GM19238 (cell line): ENCODE measurements at regions not wholly inside any gene's neighbourhood (a gene's known extent, or its start where the extent isn't known, plus 50 kb on each side); places are given as distances from the start of the nearest gene placed in this dataset.

Source experiments
- DNase-seq: peaks from one replicate; pipeline ENCODE4 v3.0.0; 2011; ENCODE audit warnings: low spot score; ENCODE audit not compliant: insufficient read length

DNA sequence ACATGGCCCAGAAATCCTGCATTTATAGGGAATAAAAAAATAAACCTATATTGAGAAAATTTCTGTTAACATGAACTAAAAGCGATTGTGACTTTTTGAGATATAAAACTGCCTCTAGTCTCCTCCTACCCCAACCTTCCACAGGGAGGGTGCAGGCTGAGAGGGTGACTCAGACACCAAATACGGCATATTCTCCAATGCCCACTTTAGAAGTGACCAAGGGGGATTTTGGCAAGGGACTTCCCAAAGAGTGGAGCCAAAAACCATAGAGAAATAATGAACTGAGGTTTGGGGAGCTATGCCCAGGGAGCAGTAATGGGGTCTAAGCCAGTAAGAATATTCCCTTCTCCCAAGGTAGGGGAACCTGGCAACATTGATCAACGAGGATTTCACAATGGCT lies 124.9 kb upstream of the ZC3H12C start:
- DNase-seq: no peak

DNA sequence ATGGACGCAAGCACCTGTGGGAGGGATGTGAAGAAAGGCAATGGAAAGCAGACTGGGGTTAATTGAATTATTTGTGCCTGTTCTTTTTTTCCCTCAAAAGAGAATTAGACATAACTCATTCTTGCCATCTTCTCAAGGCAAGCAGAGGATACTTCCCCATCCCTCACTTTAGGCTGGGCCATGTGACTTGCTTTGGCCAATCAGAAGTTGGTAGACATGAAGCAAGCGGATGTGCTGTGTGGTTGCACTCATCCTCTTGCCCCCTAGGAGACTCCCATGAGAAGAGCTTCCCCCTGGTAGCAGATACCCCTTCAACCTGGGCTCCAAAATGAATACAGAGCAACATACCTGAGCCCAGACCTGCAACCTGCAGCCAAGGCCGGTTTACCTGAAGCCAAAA lies 124.4 kb upstream of the ZC3H12C start:
- DNase-seq: no peak

DNA sequence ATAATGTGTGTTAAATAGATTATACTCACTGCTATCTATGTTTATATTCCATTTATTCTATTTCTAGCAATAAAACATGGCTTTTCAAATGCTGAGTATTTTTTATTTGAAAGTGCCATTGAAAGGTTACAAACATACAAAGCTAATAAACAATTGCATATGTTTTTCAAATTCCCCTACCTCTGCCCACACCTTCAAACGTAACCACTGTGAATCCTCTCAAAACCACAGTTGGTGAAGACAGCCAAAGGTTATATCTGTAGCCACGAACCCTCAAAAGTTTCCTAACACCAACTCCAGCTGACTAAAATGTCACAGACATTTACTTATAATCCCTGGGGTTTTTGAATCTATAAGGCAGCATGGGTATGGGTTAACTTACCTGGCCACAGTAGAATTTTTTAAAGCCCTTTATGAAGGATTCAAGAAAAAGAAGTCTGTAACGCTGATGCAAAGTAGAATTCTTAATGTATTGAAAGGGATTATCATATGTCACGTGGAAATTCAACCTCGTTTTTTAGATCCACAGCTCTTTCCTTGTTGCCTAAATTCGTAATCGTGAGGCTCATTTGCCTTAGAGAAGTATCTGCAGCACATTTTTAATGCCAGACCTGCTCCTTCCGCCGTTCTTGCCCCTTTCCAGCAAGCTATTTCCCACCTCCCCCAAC lies 122.5 kb upstream of the ZC3H12C start:
- no peak for DNase-seq

DNA sequence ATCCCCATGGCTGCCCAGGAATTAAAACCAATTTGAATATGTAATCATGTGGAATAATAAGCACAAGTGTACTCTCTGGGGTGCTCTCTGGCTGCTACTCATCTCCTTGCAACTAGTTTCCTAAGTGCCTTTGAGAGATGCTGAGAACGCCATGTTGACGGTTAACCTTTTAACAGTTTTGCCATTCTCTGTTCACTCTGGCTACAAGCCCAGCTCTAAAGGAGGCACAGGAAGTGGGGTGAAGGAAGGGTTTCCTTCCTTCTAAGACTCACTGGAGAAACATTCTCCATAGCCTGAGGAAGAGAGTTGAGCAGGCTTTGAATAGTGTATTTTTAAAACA lies 122.0 kb upstream of the ZC3H12C start:
- DNase-seq: no peak

DNA sequence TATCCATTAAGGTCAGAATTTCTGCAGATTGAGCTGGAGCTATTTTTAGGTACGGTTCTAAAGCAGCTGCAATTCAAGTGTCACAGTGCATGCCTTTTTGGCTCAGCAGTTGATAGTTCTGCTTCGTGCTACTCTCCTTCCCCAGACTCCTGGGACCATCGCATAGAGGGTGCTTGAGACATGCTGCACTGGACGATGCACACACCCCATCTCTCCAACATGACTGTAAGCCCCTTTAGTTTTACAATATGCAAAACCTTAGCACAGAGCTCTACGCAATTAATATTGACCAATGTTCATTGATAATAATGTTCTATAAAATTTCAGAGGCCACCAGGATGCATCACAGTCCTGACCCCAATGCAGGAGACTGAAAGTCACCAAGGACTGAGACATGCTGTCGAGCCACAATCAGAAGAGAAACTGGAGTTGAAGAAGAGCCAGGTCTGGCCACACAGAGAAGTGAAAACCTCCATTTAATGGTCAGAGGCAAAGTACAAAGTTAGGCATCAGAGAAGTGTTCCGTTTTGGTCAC lies 120.9 kb upstream of the ZC3H12C start:
- no peak for DNase-seq

DNA sequence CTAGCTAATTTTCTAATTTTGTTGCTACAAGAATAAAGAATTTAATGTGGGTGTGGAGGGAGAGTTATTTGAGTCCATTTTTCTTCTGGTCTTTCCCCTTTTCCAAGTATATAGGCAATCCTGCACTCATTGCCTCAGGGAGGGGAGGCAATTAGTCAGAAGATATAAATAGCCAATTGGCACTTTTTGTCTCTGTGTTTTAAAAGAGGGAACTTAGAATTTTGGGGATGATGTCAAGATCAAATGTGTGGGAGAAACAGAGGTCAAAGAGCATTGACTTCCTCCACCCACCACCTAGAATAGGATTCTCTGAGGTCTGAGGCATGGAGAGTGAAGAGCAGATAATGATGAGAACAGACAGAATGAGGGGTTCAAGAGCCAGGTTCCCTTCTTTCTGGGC lies 120.3 kb upstream of the ZC3H12C start:
- no peak for DNase-seq

DNA sequence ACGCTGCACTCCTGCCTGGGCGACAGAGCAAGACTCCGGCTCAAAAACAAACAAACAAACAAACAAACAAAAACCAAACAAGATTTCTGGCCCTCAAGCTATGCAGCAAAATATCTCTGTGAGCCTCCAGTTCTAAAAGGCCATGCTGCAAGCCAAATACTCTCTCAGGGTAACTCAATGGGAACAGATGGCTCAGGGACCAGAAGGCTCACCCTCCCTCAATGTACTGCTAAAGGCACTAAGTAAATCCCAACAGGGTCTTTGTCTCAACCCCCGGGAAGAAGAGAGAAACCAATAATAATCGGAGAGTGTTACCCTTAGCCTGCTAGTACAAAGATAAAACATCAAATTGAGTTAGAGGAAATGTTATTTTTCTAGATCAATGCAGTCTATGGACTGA lies 119.7 kb upstream of the ZC3H12C start:
- no peak for DNase-seq

DNA sequence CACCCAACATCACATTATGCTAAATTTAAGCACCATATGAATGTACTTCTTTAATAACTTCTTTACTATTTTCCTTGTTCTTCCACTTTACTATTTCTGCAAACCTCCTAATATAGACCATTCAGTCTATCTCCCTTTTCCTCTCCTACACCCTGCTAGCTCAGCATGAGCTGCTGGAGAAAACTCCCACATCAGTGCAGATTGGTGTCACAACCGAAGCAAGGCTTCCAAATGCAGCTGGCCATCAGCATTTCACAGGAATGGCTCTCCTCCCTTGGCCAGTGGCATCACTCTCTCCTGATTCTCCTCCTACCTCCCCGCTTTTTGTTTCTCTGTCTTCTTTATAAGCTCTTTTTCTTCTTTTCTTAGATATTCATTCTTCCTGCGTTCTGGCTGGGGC lies 118.7 kb upstream of the ZC3H12C start:
- DNase-seq: no peak

DNA sequence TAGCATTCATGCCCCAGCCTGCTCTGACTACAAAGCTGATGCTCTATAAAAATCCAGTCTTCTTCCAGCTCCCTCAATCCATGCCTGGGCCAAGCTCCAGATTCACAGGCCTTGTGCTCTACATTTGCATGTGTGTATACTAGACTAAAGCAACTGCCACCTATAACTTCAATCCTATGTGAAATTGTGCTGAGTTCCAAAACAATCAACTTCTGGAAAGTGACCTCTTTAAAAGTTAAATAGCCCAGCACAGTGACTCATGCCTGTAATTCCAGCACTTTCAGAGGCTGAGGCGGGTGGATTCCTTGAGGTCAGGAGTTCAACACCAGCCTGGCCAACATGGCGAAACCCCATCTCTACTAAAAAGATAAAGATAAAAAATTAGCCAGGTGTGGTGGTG lies 114.3 kb upstream of the ZC3H12C start:
- no peak for DNase-seq

DNA sequence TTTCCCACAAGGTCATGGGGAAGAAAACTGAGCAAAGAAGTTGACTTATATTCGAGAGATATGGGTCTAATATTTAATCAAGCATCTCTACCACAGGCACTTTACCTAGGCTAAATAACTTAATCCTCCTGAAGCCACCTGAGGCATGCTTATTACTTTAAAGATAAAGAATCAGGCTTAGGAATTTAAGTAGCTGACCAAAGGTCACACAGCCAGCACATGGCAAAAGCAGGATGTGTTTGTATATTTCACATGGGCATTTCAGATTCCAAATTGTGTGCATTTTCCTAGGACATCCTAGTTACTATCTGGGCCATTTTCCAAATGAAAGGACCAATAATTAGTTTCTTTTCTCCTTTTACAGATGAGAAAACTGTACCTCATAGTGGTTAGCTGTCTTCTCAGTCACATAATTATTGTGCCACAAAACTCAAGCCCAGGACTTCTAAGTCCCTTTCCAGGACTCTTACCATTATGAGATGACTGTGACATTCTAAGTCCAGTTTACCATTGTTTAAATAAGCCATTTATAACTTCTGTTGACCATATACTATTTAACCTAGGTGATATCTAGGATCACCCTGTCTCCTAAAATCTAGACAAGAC lies 112.1 kb upstream of the ZC3H12C start:
- no peak for DNase-seq

DNA sequence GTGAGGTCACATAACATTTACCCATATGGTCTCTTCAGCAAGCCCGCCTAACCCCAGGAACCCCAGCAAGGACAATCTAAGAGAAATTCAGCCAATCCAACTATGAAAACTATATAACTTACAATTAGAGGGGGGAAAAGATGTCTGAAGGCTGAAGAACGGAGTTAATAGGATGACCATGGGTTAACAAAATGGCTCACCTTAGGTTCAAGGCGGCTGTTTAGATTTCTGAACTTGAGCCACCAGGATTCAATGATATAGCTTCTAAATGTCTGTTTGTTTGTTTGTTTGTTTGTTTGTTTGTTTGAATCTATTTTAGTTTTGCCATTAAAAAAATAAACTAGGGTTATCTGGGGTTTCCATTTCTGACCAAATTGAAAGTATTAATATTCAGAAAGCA lies 109.8 kb upstream of the ZC3H12C start:
- no peak for DNase-seq

DNA sequence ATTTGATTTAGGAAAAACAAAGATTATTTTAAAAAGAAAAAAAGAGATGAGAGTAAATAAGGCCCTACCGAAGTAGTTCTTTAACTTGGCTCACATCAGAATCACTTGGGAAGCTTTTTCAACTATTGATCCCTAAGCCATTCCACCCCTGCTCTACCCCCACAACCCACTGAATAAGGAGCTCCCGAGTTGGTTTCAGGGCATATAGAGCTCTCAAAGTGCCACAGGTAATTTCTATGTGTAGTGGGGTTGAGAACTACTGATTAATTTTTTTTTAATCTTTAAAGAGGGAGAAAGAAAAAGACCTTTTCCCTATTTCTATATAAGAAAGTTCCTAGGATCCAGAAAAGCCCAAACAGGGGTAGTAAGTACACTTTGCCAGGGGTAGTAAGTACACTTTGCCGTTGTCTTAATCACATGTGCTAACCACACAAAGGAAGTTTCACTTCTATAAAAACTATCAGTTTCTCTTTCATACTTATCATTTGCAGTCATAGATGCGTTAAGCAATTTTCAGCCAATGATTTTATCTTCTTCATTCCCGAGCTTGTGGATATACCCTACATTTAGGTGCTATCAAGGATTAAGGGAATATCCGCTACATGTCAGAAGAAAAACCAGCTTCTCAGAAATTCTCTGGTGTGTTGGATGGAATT lies 108.4 kb upstream of the ZC3H12C start:
- no peak for DNase-seq

DNA sequence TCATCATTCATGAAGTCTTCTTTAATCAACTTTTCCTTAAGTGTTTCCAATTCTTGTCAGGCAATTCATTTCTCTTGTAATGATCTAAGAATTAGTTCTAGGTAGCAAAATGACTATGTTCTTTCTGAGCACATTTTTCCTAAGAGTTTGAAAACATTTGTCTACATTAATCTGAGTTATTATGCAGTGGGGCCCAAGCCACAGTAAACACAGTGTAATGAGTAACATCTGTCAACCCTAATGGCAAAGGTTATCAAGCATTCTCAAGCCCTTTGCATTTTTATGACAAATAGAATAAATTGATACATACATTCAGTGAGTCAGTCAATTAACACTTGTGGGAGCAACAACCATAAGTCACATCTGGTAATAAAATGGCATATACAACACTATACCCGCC lies 106.7 kb upstream of the ZC3H12C start:
- DNase-seq: no peak

DNA sequence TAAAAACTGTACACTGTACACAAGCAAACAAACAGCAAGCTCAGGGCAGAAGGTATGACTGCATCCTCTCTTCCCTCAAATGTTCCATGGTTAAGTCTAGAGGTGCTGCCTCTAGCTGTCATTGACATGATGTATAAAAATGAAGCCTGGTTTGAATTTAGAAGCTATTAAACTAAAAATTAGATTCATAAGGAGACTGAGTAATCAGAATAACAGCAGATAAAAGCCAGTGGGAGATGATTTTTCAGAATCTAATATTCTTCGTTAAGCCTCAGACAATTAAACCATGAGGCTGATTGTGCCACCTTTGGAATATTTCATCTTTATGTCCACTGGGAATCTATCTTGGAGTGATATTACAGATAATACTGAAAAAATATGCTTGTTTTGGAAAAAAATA lies 101.4 kb upstream of the ZC3H12C start:
- DNase-seq: no peak

DNA sequence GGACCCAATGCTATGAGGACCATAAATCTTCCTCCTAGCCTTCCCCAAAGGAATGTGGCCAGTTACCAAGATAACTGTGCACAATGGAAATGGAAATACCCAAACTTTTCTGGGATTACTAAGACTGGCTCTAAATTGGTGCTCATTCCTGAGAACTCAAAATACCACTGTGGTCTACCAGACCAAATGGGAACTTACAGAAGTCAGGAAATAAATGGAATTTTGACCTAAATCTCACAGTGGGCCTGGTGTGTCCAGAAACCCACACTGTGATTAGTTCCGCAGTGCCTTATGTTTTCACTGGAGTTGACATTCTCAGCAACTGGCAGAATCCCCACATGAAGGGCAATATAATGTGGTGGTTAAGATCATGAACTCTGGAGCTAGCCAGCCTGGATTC lies 99.4 kb upstream of the ZC3H12C start:
- no peak for DNase-seq

DNA sequence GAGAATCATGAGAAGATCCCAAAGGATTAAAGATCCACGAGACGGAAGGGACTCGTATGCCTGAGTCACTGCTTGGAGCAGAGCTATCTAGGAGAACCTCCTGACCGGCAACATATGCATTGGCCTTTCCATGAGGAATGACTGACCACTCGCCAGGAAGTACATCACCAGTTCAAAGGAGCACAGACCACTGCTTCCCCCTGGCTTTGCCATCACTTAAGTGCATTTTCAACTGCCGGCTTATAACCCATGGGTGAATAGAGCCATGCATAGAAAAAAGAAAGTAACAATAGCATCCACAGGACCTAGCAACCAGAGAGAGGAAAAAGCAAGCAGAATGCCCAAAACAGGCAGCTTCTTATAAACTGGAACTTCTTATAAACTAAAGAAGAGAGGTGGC lies 98.3 kb upstream of the ZC3H12C start:
- DNase-seq: no peak

DNA sequence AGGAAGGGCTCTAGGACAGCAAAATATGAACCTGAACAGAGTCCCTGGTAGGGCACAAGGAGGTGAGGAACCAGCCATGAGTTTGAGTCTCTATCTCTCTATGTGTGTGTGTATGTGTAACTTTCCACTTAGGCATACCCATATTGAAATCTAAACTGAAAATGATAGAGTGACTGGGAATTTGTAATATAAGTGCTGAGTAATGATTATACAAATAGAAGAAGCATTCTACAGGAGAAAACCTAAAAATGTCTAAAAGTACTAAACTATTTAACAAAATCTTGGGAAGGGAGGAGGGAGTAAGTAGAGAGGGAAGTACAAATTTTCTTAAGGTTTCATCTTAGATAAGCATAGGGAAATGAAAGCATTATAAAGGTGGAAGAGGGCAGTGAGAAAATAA lies 97.1 kb upstream of the ZC3H12C start:
- DNase-seq: no peak

DNA sequence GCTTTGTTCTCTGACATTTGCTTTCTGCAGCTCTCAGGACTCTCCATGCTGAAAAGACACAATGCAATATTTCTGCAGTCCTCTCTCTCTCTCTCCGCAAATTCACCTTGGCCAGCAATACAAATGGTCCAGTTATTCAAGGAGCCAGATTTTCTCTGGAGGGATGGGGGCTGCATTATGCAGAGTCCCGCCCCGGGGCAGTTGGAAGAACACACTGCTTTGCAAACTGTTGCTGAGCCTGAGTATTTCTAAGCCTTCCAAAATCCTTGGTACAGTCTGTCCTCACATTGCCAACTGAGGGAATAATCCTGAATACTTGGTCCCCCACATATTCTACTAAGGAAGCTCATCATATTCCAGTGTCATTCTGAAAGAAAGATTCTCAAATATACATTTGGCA lies 94.3 kb upstream of the ZC3H12C start:
- no peak for DNase-seq

DNA sequence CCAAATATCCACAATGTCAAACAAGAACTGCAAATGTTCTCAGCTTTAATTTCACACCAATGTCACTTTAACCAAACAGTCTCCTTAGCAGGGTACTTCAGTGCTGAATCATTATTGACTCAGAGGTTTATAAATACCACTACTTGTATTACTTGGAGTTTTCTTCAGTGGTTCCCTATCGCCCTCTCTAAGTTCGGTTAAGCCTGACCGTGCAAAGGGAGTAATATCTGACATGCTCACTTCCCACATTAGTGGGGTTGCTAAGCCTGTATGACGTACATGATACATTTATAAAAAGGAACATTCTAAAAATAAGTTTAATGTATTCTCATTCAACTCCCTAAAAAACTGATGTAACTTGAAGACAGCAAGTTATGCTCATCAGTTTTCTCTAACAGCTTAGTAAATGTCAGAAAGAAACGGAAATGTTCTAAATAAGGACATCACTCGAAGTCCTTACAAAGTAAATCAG lies 93.1 kb upstream of the ZC3H12C start:
- DNase-seq: peak; percentile 7

DNA sequence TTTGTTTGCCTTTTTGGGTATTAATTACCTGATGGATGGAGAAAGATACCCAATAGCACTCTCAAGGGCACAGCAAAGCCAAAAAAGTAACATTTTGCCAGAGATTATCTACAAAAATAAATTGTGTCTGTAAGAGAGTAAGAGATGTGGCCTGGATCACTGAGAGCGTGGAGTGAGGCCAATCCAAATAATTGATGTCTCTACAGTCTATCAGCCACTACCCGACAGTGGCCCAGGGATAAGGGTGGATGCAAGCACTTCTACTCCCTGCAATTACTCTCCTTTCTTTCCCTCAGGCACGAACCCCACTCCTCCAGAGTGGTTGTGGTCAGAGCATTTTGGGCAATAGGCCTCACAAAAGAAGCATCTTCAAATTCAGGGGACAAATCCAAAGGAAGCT lies 92.3 kb upstream of the ZC3H12C start:
- no peak for DNase-seq

DNA sequence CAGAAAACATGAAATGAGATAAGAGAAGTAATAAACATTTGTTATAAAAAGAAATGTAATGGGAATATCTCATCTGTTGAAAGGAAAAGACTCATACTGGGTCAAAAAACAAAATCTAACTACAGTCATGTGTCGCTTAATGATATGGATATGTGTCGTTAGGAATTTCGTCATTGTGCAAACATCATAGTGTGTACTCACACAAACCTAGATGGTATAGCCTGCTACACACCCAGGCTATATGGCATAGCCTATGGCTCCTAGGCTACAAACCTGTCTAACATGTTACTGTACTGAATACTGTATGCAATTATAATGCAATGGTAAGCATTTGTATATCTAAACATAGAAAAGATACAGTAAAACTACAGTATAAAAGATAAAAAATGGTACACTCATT lies 89.8 kb upstream of the ZC3H12C start:
- no peak for DNase-seq

DNA sequence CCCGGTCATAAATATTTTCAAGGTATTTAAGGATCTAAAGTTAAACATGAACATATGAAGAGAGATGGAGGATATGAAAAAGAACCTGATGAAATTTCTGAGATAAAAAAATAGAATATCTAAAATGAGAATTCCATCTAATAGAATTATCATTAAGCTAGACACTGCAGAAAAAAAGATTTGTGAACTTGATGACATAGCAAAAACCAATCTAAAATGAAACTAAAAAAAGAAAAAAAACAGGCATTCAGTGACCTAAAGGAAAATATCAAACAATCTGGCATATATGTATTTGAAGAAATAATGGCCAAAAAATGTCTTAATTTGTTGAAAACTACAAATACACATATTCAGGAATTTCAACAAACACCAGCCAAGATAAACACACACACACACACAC lies 81.6 kb upstream of the ZC3H12C start:
- no peak for DNase-seq

DNA sequence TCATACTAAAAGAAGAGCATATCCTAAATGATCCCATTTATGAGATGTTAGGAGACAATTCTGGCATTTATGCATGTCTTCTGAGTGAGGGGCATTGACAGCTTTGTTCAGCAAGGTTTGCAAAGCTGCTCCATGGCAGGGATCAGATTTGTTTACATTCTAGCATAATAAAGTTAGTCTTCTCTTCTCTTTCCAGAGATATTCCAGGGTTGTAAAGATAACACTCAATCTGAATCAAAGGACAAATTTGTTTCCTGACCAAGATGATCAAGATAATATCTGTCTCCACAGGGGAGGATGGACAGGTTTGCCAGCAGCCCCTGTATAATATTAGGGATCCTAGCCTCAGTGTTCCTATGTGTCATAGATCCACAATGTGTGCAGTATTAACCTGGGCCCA lies 77.5 kb upstream of the ZC3H12C start:
- no peak for DNase-seq
